ENCODE measurements at regions not wholly inside any gene's neighbourhood (a gene's known extent, or its start where the extent isn't known, plus 50 kb on each side); places are given as distances from the start of the nearest gene placed in this dataset.
"Not testable (repeated sequence)": the region's sequence is repeated elsewhere in the genome, so short reads cannot be mapped to it uniquely, and the experiment has no call there.

- Histone ChIP-seq H2AFZ (ENCODE audit: low read depth, low read length) (no peak overlapping the region), H3K4me2 (ENCODE audit: insufficient read depth, low read length) (no peak overlapping the region), H3K4me3 (ENCODE audit: low read depth in 1 of 2, low read length in 2 of 2) (no peak overlapping the region), H4K20me1 (ENCODE audit: insufficient read depth, low read length) (no peaks in the 10 kb centered on the region), H3K79me2 (ENCODE audit: insufficient read depth, low read length) (no peaks in the 10 kb centered on the region), H3K27ac (ENCODE audit: low read length) (no peak overlapping the region), H3K9ac (ENCODE audit: low read depth, low read length) (no peak overlapping the region), H3K27me3 (ENCODE audit: insufficient read depth, low read length, poor library complexity) (peaks cover 9% of the 10 kb centered on the region), H3K4me1 (ENCODE audit: insufficient read depth, low read length) (no peaks in the 10 kb centered on the region), H3K9me3 (ENCODE audit: insufficient read depth, low read length, severe bottlenecking) (no peaks in the 10 kb centered on the region), H3K36me3 (ENCODE audit: insufficient read depth, low read length) (no peaks in the 10 kb centered on the region)
- DNase-seq (no peak), ATAC-seq (ENCODE audit: insufficient read depth, low read depth) (no peak)
- TF ChIP-seq EZH2 (IDR thresholded peaks at IDR 0.05; ENCODE audit: borderline replicate concordance, low read depth, low read length, severe bottlenecking): no peak
Measured at GRCh38 chr11:10955616-10956015, 97.8 kb upstream of the ZBED5 start.

- Histone ChIP-seq H3K9me3 (ENCODE audit: insufficient read depth, low read length, severe bottlenecking) (no peaks in the 10 kb centered on the region), H3K4me1 (ENCODE audit: insufficient read depth, low read length) (no peaks in the 10 kb centered on the region), H3K36me3 (ENCODE audit: insufficient read depth, low read length) (no peaks in the 10 kb centered on the region), H2AFZ (ENCODE audit: low read depth, low read length) (no peak overlapping the region), H4K20me1 (ENCODE audit: insufficient read depth, low read length) (no peaks in the 10 kb centered on the region), H3K79me2 (ENCODE audit: insufficient read depth, low read length) (no peaks in the 10 kb centered on the region), H3K27me3 (ENCODE audit: insufficient read depth, low read length, poor library complexity) (peaks cover 9% of the 10 kb centered on the region), H3K4me3 (ENCODE audit: low read depth in 1 of 2, low read length in 2 of 2) (no peak overlapping the region), H3K27ac (ENCODE audit: low read length) (no peak overlapping the region), H3K4me2 (ENCODE audit: insufficient read depth, low read length) (no peak overlapping the region), H3K9ac (ENCODE audit: low read depth, low read length) (no peak overlapping the region)
- no peak for ATAC-seq (ENCODE audit: insufficient read depth, low read depth)
- DNase-seq: no peak
- TF ChIP-seq EZH2 (IDR thresholded peaks at IDR 0.05; ENCODE audit: borderline replicate concordance, low read depth, low read length, severe bottlenecking) (no peak), CTCF (IDR thresholded peaks at IDR 0.05; ENCODE audit: borderline replicate concordance, extremely low read depth, low read length, poor library complexity, severe bottlenecking) (no peak)
Measured at GRCh38 chr11:10954184-10954583, 96.3 kb upstream of the ZBED5 start.

- Histone ChIP-seq H3K4me3 (ENCODE audit: low read depth in 1 of 2, low read length in 2 of 2) (no peak overlapping the region), H2AFZ (ENCODE audit: low read depth, low read length) (no peak overlapping the region), H3K4me2 (ENCODE audit: insufficient read depth, low read length) (no peak overlapping the region), H3K4me1 (ENCODE audit: insufficient read depth, low read length) (no peaks in the 10 kb centered on the region), H3K79me2 (ENCODE audit: insufficient read depth, low read length) (no peaks in the 10 kb centered on the region), H3K9ac (ENCODE audit: low read depth, low read length) (no peak overlapping the region), H3K27ac (ENCODE audit: low read length) (no peak overlapping the region), H3K36me3 (ENCODE audit: insufficient read depth, low read length) (no peaks in the 10 kb centered on the region), H4K20me1 (ENCODE audit: insufficient read depth, low read length) (no peaks in the 10 kb centered on the region), H3K27me3 (ENCODE audit: insufficient read depth, low read length, poor library complexity) (peaks cover 9% of the 10 kb centered on the region), H3K9me3 (ENCODE audit: insufficient read depth, low read length, severe bottlenecking) (no peaks in the 10 kb centered on the region)
- no peak for ATAC-seq (ENCODE audit: insufficient read depth, low read depth)
- TF ChIP-seq CTCF (IDR thresholded peaks at IDR 0.05; ENCODE audit: borderline replicate concordance, extremely low read depth, low read length, poor library complexity, severe bottlenecking) (no peak), EZH2 (IDR thresholded peaks at IDR 0.05; ENCODE audit: borderline replicate concordance, low read depth, low read length, severe bottlenecking) (no peak)
- DNase-seq: no peak
Measured at GRCh38 chr11:10952872-10953271, 95.0 kb upstream of the ZBED5 start.

GRCh38 chr11:10947935-10948334, 90.1 kb upstream of the ZBED5 start:
- not testable (repeated sequence) for H3K9me3 ChIP-seq (ENCODE audit: insufficient read depth, low read length, severe bottlenecking); ATAC-seq (ENCODE audit: insufficient read depth, low read depth); H3K79me2 ChIP-seq (ENCODE audit: insufficient read depth, low read length); H3K4me2 ChIP-seq (ENCODE audit: insufficient read depth, low read length); H3K27me3 ChIP-seq (ENCODE audit: insufficient read depth, low read length, poor library complexity); H2AFZ ChIP-seq (ENCODE audit: low read depth, low read length); H3K9ac ChIP-seq (ENCODE audit: low read depth, low read length); H3K36me3 ChIP-seq (ENCODE audit: insufficient read depth, low read length); H3K27ac ChIP-seq (ENCODE audit: low read length); H3K4me1 ChIP-seq (ENCODE audit: insufficient read depth, low read length); DNase-seq; H4K20me1 ChIP-seq (ENCODE audit: insufficient read depth, low read length); H3K4me3 ChIP-seq (ENCODE audit: low read depth in 1 of 2, low read length in 2 of 2)

All from DND-41 (cell line).